SJSA1 (cell line): ENCODE measurements at regions not wholly inside any gene's neighbourhood (a gene's known extent, or its start where the extent isn't known, plus 50 kb on each side); places are given as distances from the start of the nearest gene placed in this dataset.

ENCODE experiments used
- DNase-seq, 2 experiments: peaks; one replicate each; pipeline ENCODE4 v3.0.0-alpha.2; 2015 to 2020; ENCODE audit warnings: low spot score in 2 of 2, low read depth in 1 of 2
- H3K27ac ChIP-seq: fragments of 250-450 bp; sonication (Bioruptor Pico); 2 replicates; pipeline ENCODE4 v1.5.1; 2020; ENCODE audit warnings: mild to moderate bottlenecking, moderate library complexity
- H3K27me3 ChIP-seq: fragments of 250-450 bp; sonication (Bioruptor Pico); replicated peaks from 2 replicates; pipeline ENCODE4 v1.5.1; 2020; ENCODE audit warnings: mild to moderate bottlenecking, moderate library complexity
- H3K36me3 ChIP-seq: fragments of 250-450 bp; sonication (Bioruptor Pico); 2 replicates; pipeline ENCODE4 v1.5.1; 2020; ENCODE audit warnings: mild to moderate bottlenecking
- H3K4me1 ChIP-seq: fragments of 250-450 bp; sonication (Bioruptor Pico); replicated peaks from 2 replicates; pipeline ENCODE4 v1.6.1; 2021; ENCODE audit warnings: mild to moderate bottlenecking
- H3K4me3 ChIP-seq: fragments of 250-450 bp; sonication (Bioruptor Pico); 2 replicates; pipeline ENCODE4 v1.5.1; 2020; ENCODE audit warnings: mild to moderate bottlenecking
- H3K9me3 ChIP-seq: fragments of 250-450 bp; sonication (Bioruptor Pico); replicated peaks from 2 replicates; pipeline ENCODE4 v1.5.1; 2020; ENCODE audit warnings: mild to moderate bottlenecking

DNA sequence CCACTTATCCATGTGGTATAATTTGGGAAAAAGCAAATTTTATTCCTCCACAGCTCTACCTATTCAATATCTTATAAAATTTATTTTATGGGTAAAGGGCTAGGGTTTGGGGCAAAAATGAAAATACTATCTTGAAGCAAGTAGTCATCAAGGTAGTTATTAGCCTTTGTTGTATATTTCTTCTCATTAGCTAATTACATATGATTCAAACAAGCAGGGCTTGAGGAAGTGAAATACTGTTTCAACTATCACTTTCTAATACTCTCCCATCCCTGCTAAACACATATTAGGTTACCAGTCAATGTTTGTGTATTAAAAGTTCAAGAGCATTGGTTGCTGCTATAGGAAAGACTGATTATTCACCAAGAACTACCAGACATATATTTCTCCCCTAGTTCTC lies 517.3 kb downstream of the METTL15 start:
- Histone ChIP-seq H3K27ac (no peak overlapping the region), H3K9me3 (no peaks in the 10 kb centered on the region), H3K4me1 (peaks cover 20% of the 10 kb centered on the region), H3K4me3 (no peak overlapping the region), H3K36me3 (no peaks in the 10 kb centered on the region), H3K27me3 (no peaks in the 10 kb centered on the region)
- DNase-seq, result no peak

GRCh38 chr11:28621753-28622152 lies 513.6 kb downstream of the METTL15 start:
- peak in 1 of 2 experiments; percentile 38 for DNase-seq
- no peaks in the 10 kb centered on the region for H3K36me3 ChIP-seq
- no peak overlapping the region for H3K4me3 ChIP-seq

GRCh38 chr11:28619846-28620540 lies 511.8 kb downstream of the METTL15 start:
- Histone ChIP-seq H3K36me3 (no peaks in the 10 kb centered on the region), H3K4me3 (no peak overlapping the region), H3K27me3 (no peaks in the 10 kb centered on the region), H3K27ac (no peak overlapping the region; the same call in 1 of the 2 replicates), H3K4me1 (peaks cover 42% of the 10 kb centered on the region), H3K9me3 (no peaks in the 10 kb centered on the region)
- peak in 1 of 2 experiments; percentile 34 for DNase-seq

More at GRCh38 chr11:28621753-28622152, 513.6 kb downstream of the METTL15 start:
- H3K9me3 ChIP-seq, result no peaks in the 10 kb centered on the region
- no peaks in the 10 kb centered on the region for H3K27me3 ChIP-seq
- H3K27ac ChIP-seq, result no peak overlapping the region
- peaks cover 30% of the 10 kb centered on the region for H3K4me1 ChIP-seq

GRCh38 chr11:28618416-28618815 lies 510.2 kb downstream of the METTL15 start:
- no peak for DNase-seq
- no peak overlapping the region for H3K27ac ChIP-seq
- no peaks in the 10 kb centered on the region for H3K27me3 ChIP-seq
- no peaks in the 10 kb centered on the region for H3K36me3 ChIP-seq
- H3K4me3 ChIP-seq, result no peak overlapping the region
- H3K9me3 ChIP-seq, result no peaks in the 10 kb centered on the region; the same call in 1 of the 2 replicates
- peaks cover 45% of the 10 kb centered on the region for H3K4me1 ChIP-seq

DNA sequence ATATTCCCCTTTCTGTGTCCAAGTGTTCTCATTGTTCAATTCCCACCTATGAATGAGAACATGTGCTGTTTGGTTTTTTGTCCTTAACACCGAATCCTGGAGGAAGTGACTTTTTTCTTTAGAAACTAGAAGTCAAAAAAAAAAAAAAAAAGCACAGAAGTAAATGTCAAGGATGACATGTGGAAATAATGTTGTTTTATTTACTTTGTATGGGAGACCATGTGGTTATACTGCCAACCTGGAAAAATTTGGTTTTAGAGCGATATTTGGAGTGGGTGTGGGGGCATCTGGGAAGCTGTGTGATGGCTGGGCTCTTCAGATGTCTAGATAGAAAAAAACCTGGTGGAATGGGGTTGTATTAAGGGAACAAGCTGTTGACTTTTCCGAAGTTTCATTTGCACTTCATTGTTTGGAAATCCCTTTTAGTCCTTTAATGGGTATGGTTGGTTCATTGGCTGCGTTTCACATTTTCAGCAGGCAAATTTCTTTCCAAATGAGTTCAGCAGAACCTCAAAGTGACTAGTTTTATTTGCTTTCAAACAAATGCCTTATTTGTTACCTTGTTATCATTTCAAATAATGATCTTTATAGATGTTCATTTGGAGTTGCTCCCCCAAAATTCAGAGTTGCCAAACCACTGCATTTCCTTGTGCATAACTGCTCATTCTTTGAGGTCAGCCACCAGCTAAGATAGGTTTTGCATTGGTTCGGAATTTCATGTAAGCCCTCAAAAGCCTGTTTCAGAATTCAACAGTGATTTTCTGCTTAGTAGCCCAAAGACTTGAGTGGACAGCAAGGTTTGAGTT lies 508.2 kb downstream of the METTL15 start:
- DNase-seq, result no peak
- no peaks in the 10 kb centered on the region for H3K27me3 ChIP-seq
- no peak overlapping the region for H3K27ac ChIP-seq
- no peaks in the 10 kb centered on the region for H3K36me3 ChIP-seq
- H3K4me1 ChIP-seq, result peaks cover 32% of the 10 kb centered on the region
- H3K9me3 ChIP-seq, result no peaks in the 10 kb centered on the region; the same call in 1 of the 2 replicates
- H3K4me3 ChIP-seq, result no peak overlapping the region

GRCh38 chr11:28615542-28615941 lies 507.4 kb downstream of the METTL15 start:
- Histone ChIP-seq H3K27ac (0 out of 2 replicates have a peak overlapping the region, but pooled peaks have one; percentile 22), H3K4me1 (peaks cover 25% of the 10 kb centered on the region), H3K9me3 (no peaks in the 10 kb centered on the region; the same call in 1 of the 2 replicates), H3K36me3 (no peaks in the 10 kb centered on the region), H3K27me3 (no peaks in the 10 kb centered on the region), H3K4me3 (no peak overlapping the region)
- DNase-seq, result peak; percentile 47 to 69

GRCh38 chr11:28606930-28607329 lies 498.7 kb downstream of the METTL15 start:
- Histone ChIP-seq H3K4me1 (no peaks in the 10 kb centered on the region), H3K27me3 (no peaks in the 10 kb centered on the region), H3K4me3 (no peak overlapping the region), H3K27ac (no peak overlapping the region), H3K36me3 (no peaks in the 10 kb centered on the region), H3K9me3 (no peaks in the 10 kb centered on the region)
- DNase-seq, result no peak

DNA sequence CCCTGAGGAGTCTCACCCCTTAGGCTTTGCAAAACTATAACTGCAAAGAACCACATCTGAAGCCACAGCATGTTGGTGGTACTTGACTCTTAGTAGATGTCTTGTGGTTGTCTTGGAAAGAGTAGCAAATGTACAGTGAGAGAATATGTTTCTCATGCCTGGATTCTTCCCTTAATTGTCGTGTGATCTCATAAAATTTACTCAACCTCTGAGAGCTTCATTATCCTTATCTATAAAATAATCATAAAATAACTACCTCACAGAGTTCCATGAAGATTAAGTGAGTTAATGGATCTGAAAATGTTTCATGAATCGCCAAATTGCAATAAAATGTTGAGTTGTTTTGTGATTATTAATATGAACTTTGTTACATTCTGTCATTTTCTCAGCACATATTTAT lies 491.5 kb downstream of the METTL15 start:
- no peak overlapping the region for H3K4me3 ChIP-seq
- no peaks in the 10 kb centered on the region for H3K27me3 ChIP-seq
- H3K9me3 ChIP-seq, result 0 out of 2 replicates have a peak, but pooled peaks cover under 1% of the 10 kb centered on the region
- H3K36me3 ChIP-seq, result no peaks in the 10 kb centered on the region
- no peaks in the 10 kb centered on the region for H3K4me1 ChIP-seq
- no peak for DNase-seq
- H3K27ac ChIP-seq, result no peak overlapping the region

DNA sequence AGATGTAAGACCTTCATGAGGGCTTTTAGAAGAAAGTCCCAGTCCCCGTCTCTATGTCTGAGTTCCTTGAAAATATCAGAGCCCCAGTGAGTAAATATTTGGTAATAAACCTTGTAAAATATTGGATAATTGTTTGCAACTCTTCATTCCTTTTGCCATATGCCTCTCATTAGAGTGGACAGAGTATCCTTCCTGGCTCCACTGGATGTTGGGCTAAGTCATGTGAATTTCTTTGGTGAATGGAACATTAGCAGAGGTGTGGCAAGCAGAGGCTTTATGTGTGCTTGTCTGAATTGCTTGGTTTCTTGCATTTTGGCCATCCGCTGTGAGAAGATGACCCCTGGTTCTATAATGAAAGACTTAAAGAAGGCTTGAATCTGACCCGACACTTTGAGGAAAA lies 490.3 kb downstream of the METTL15 start:
- Histone ChIP-seq H3K9me3 (0 out of 2 replicates have a peak, but pooled peaks cover 3% of the 10 kb centered on the region), H3K36me3 (no peaks in the 10 kb centered on the region), H3K27ac (no peak overlapping the region), H3K4me1 (no peaks in the 10 kb centered on the region), H3K4me3 (no peak overlapping the region), H3K27me3 (no peaks in the 10 kb centered on the region)
- no peak for DNase-seq

DNA sequence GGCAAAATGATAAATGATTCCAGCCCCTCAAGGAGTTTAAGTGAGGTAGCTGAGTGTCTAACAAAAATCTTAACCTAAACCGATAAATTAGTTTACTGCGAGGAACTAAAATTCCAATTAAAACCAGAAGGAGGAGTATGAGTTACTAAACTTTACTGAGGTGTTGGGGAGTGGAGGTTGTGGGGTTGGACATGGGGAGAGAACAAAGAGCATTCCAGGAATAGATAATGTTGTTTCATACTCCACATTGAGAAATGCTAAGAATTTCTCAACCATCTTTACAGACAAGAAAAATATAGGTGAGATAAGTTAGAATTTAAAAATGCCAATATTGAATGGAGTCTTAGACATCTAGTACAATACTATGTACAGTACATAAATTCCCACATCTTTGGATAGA lies 488.6 kb downstream of the METTL15 start:
- Histone ChIP-seq H3K36me3 (no peaks in the 10 kb centered on the region), H3K4me1 (no peaks in the 10 kb centered on the region), H3K27me3 (no peaks in the 10 kb centered on the region), H3K27ac (no peak overlapping the region), H3K9me3 (0 out of 2 replicates have a peak, but pooled peaks cover 3% of the 10 kb centered on the region), H3K4me3 (no peak overlapping the region)
- DNase-seq, result no peak

DNA sequence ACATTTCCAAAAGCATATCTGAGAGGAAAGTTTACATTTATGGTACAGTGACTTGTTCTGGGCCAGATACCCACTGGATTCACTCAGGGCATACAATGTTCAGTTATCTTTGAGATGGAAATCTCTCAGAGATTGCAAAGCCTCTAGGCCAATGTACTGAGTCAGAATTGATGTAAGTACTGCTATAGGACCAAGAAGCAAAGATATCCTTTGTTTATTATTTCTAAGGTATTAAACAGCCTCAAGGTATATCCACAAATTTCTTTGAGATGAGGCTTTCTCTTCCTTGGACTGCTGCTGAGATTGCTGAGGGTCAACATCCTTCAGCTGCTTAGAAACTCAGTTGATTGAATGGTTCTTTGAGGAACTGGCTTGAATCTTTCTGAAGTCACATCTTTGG lies 484.0 kb downstream of the METTL15 start:
- no peaks in the 10 kb centered on the region for H3K36me3 ChIP-seq

GRCh38 chr11:28584992-28585391 lies 476.8 kb downstream of the METTL15 start:
- H3K27me3 ChIP-seq, result no peaks in the 10 kb centered on the region
- no peaks in the 10 kb centered on the region for H3K36me3 ChIP-seq
- H3K27ac ChIP-seq, result no peak overlapping the region
- DNase-seq, result peak in 1 of 2 experiments; percentile 8
- H3K4me3 ChIP-seq, result no peak overlapping the region
- H3K9me3 ChIP-seq, result no peaks in the 10 kb centered on the region
- 0 out of 2 replicates have a peak, but pooled peaks cover 3% of the 10 kb centered on the region for H3K4me1 ChIP-seq

More for the DNA sequence above, 484.0 kb downstream of the METTL15 start:
- no peak overlapping the region for H3K4me3 ChIP-seq
- H3K4me1 ChIP-seq, result no peaks in the 10 kb centered on the region
- H3K9me3 ChIP-seq, result 0 out of 2 replicates have a peak, but pooled peaks cover 3% of the 10 kb centered on the region
- no peak for DNase-seq
- no peak overlapping the region for H3K27ac ChIP-seq
- H3K27me3 ChIP-seq, result no peaks in the 10 kb centered on the region

- Histone ChIP-seq H3K4me3 (no peak overlapping the region), H3K9me3 (no peaks in the 10 kb centered on the region), H3K4me1 (0 out of 2 replicates have a peak, but pooled peaks cover 3% of the 10 kb centered on the region), H3K36me3 (no peaks in the 10 kb centered on the region), H3K27me3 (no peaks in the 10 kb centered on the region), H3K27ac (no peak overlapping the region)
- no peak for DNase-seq
Observed at GRCh38 chr11:28582506-28582905, 474.3 kb downstream of the METTL15 start.
